Activated T-cell treated with anti-CD3 and anti-CD28 coated beads, Interleukin-2, amount 50 U/mL, for 72 hours (primary cell): ENCODE measurements at regions not wholly inside any gene's neighbourhood (a gene's known extent, or its start where the extent isn't known, plus 50 kb on each side); places are given as distances from the start of the nearest gene placed in this dataset.
"Not testable (repeated sequence)": the region's sequence is repeated elsewhere in the genome, so short reads cannot be mapped to it uniquely, and the experiment has no call there.

Source experiments
- ATAC-seq, 2 donors: fragments of 150-1000 bp; cut with Tn5 transposase; replicated peaks in 1 of 2; 2 replicates each; pipeline ENCODE4 v1.10.0; 2021; ENCODE audit warnings: moderate library complexity in 2 of 2, mild to moderate bottlenecking in 1 of 2
- DNase-seq, 2 donors: peaks; one replicate each; pipeline ENCODE4 v3.0.0; 2021 to 2022; ENCODE audit warnings: mixed read lengths in 1 of 2
- H3K27ac Mint-ChIP-seq: one replicate; pipeline ENCODE4 v1.8.0; 2022; ENCODE audit warnings: mild to moderate bottlenecking, moderate library complexity, mixed read lengths
- H3K27me3 Mint-ChIP-seq: one replicate; pipeline ENCODE4 v1.8.0; 2022; ENCODE audit warnings: low read depth, mixed read lengths
- H3K36me3 Mint-ChIP-seq, 2 donors: one replicate each; pipeline ENCODE4 v1.8.0; 2022; ENCODE audit warnings: mixed read lengths in 2 of 2, mild to moderate bottlenecking in 1 of 2; ENCODE audit not compliant: insufficient read depth in 2 of 2
- H3K4me1 Mint-ChIP-seq: one replicate; pipeline ENCODE4 v1.8.0; 2022; ENCODE audit warnings: low read depth, mixed read lengths
- H3K4me3 Mint-ChIP-seq, 2 donors: one replicate each; pipeline ENCODE4 v1.8.0; 2022; ENCODE audit warnings: mild to moderate bottlenecking in 2 of 2, mixed read lengths in 2 of 2, moderate library complexity in 2 of 2
- H3K9me3 Mint-ChIP-seq, 2 donors: one replicate each; pipeline ENCODE4 v1.8.0; 2022; ENCODE audit warnings: mixed read lengths in 2 of 2

DNA sequence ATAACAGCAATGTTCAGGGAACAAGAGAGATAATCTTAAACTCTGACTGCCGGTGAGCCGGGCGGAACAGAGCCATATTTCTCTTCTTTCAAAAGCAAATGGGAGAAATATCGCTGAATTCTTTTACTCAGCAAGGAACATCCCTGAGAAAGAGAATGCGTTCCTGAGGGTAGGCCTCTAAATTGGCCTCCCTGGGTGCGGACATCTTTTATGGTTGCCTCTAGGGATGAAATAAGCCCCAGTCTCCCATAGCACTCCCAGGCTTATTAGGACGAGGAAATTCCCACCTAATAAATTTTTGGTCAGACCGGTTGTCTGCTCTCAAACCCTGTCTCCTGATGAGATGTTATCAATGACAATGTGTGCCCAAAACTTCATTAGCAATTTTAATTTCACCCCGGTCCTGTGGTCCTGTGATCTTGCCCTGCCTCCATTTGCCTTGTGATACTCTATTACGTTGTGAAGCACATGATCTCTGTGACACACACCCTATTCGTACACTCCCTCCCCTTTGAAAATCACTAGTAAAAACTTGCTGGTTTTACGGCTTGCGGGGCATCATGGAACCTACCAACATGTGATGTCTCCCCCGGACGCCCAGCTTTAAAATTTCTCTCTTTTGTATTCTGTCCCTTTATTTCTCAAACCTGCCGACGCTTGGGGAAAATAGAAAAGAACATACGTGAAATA, 249.4 kb downstream of the RPL10L start:
- H3K9me3 Mint-ChIP-seq, DNase-seq, H3K36me3 Mint-ChIP-seq, ATAC-seq, H3K27me3 Mint-ChIP-seq, H3K4me3 Mint-ChIP-seq, H3K4me1 Mint-ChIP-seq, H3K27ac Mint-ChIP-seq: not testable (repeated sequence)

DNA sequence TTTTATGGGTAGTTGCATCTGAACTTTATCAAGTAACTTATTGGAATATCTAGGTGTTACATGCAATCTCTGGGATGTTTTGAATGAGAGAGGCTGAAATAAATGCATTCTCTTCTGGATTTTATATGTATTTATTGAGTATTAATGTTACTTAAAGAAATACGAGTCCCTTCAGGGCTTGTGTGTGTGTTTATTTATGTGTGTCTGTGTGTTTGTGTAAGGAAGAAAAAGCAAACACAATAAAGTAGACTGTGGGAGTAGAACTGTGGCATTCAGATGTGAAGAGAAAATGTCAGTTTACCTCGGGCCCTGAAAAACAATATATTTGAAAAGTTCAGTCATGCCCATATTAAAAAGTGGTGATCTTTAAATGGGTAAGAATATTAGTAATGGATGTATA, 250.5 kb downstream of the RPL10L start:
- Mint-ChIP-seq H3K9me3 (peaks cover 0 to 2% of the 10 kb centered on the region in 2 donors), H3K27me3 (no peaks in the 10 kb centered on the region), H3K36me3 (peaks cover 0 to 1% of the 10 kb centered on the region in 2 donors), H3K4me1 (no peaks in the 10 kb centered on the region), H3K27ac (no peak overlapping the region), H3K4me3 (no peak overlapping the region)
- ATAC-seq (no peak), DNase-seq (no peak)

DNA sequence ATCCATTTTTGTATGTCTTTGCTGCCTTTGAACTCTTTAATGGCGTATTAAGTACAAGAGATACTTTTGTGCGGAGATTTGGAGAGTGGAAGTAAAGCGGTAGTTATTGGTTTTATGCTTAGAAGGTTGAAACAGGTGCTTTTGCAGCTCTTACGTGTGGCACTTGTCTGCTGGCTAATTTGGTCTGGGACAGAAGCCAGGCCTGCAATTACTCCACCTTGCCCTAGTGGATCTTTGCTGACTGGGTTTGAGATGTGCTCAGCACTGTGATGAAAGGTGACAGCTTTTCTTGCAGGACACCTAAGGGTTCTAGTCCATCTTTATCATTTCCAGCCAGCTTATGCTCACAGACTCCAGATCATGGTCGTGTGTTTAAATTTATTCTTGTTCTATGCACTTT, 252.5 kb downstream of the RPL10L start:
- ATAC-seq: no peak
- peaks cover 0 to 1% of the 10 kb centered on the region in 2 donors for H3K36me3 Mint-ChIP-seq
- DNase-seq: no peak
- peaks cover 0 to 4% of the 10 kb centered on the region in 2 donors for H3K9me3 Mint-ChIP-seq
- H3K27me3 Mint-ChIP-seq: no peaks in the 10 kb centered on the region
- H3K27ac Mint-ChIP-seq: no peak overlapping the region
- no peak overlapping the region for H3K4me3 Mint-ChIP-seq
- H3K4me1 Mint-ChIP-seq: no peaks in the 10 kb centered on the region

DNA sequence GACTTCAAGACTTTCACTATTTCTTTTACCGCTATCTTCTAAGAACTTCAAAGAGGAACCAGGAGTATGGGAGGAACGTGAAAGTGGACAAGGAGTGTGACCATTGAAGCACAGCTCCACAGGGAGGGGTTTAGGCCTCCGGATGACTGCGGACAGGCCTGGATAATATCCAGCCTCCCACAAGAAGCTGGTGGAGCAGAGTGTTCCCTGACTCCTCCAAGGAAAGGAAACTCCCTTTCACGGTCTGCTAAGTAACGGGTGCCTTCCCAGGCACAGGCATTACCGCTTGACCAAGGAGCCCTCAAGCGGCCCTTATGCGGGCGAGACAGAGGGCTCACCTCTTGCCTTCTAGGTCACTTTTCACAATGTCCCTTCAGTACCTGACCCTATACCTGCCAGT, 267.0 kb downstream of the RPL10L start:
- no peak for ATAC-seq
- peaks cover 5 to 7% of the 10 kb centered on the region in 2 donors for H3K9me3 Mint-ChIP-seq
- no peak for DNase-seq
- H3K4me1 Mint-ChIP-seq: no peaks in the 10 kb centered on the region
- H3K27me3 Mint-ChIP-seq: no peaks in the 10 kb centered on the region
- no peak overlapping the region for H3K27ac Mint-ChIP-seq
- H3K36me3 Mint-ChIP-seq: peaks cover 0 to 2% of the 10 kb centered on the region in 2 donors
- no peak overlapping the region for H3K4me3 Mint-ChIP-seq

DNA sequence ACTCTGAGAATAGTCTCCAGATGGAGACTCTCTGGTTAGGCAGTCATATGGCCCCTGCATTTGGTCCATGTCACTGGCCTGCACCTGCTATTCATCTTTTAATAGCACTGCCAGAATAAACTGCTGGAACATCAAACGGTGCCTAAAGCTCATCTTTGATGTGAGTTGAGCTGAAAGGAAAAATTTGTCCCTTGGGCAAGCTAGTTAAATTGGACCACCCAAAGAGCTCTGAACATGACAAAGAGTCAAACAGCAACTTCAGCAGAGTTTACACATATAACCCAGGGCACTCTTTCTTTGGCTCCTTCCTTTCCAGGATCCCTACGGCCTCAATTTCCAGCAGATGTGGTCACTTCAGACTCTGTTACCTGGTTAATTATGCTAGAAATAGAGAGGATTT, 269.9 kb downstream of the RPL10L start:
- H3K9me3 Mint-ChIP-seq: peaks cover 2 to 9% of the 10 kb centered on the region in 2 donors
- no peak overlapping the region for H3K4me3 Mint-ChIP-seq
- no peaks in the 10 kb centered on the region for H3K4me1 Mint-ChIP-seq
- ATAC-seq (no peak), DNase-seq (no peak)
- H3K27me3 Mint-ChIP-seq: no peaks in the 10 kb centered on the region
- H3K27ac Mint-ChIP-seq: no peak overlapping the region
- H3K36me3 Mint-ChIP-seq: no peaks in the 10 kb centered on the region

DNA sequence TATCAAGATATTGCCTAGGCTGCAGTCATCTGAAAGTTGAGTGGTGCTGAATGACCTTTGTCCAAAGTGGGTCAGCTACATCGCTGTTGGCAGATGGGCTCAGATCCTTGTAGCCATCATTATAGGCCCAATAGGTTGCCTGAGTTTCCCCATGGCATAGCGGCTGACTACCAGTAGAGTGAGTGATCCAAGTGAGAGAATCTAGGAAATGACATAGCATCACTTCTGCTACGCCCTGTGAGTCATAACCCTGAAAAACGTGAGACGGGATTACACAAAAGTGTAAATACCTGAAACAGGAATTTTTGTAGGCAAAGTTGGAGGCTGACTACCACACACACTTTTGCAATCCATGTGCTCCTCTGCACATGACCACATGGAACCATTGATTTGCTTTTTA, 273.3 kb downstream of the RPL10L start:
- DNase-seq (no peak), ATAC-seq (no peak)
- no peak overlapping the region for H3K27ac Mint-ChIP-seq
- H3K4me3 Mint-ChIP-seq: no peak overlapping the region
- peaks cover 0 to 1% of the 10 kb centered on the region in 2 donors for H3K36me3 Mint-ChIP-seq
- H3K9me3 Mint-ChIP-seq: peaks cover 13 to 16% of the 10 kb centered on the region in 2 donors
- no peaks in the 10 kb centered on the region for H3K4me1 Mint-ChIP-seq
- no peaks in the 10 kb centered on the region for H3K27me3 Mint-ChIP-seq

DNA sequence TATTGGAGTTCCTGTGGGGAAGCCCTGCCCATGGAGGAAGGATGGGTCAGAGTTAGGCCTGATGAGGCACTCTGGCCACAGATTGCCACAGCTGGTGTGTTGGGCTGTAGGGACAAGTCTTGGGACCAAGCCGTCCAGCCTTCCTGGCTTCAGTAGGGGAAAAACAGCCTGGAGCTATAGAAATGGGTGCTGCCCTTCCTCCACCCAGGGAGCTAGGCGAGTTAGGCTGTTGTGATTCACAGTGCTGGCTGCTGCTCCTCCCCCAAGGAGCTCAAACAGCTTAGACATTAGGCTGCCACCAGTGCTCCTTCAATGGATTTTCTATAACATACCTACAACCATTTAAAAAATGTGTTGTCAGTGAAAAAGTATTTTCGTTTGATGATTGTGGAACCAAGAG, 274.3 kb downstream of the RPL10L start:
- Mint-ChIP-seq H3K27ac (no peak overlapping the region), H3K9me3 (peaks cover 13 to 15% of the 10 kb centered on the region in 2 donors), H3K36me3 (peaks cover 0 to 1% of the 10 kb centered on the region in 2 donors), H3K4me3 (no peak overlapping the region), H3K27me3 (no peaks in the 10 kb centered on the region), H3K4me1 (no peaks in the 10 kb centered on the region)
- no peak for ATAC-seq
- DNase-seq: no peak

DNA sequence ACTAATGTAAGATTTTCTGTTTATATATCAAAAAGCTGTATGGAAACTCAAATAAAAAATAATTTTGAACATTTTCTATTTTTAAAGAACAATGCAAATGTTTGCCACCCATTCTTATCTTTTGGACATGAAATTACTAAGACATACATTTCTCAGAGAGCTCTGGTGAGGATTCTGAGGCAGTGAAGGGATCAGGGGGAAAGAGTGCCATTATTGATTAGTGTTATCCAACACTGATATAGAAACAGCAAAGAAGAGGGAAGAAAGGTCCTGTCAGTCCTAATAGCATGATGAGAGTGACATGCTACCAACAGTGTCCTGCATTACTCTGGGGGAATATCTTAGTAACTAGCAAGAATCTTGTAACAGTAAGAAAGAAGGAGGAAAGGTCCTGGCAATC, 282.2 kb downstream of the RPL10L start:
- H3K4me1 Mint-ChIP-seq: no peaks in the 10 kb centered on the region
- DNase-seq (no peak), ATAC-seq (no peak)
- H3K9me3 Mint-ChIP-seq: peaks cover 5 to 7% of the 10 kb centered on the region in 2 donors
- H3K27me3 Mint-ChIP-seq: no peaks in the 10 kb centered on the region
- H3K4me3 Mint-ChIP-seq: no peak overlapping the region
- no peak overlapping the region for H3K27ac Mint-ChIP-seq
- peaks cover 0 to 3% of the 10 kb centered on the region in 2 donors for H3K36me3 Mint-ChIP-seq

DNA sequence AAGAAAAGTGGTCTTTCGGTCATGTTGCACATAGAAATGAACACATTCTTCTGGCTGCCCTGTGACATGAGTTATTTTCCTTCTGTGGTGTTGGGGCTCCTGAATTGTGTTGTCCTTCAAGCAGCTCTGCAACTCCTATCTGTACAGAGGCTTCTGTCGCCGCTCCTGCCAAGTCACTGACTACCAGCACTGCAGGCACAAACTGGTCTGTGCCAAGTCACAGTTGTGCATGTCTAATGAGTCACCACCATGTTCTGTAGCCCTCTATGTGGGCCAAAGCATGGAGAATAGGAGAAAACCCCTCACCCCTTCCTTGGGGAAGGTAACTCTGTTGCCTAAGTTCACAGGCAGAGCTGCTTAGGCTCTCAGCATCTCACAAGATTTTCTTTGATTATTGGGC, 283.3 kb downstream of the RPL10L start:
- peaks cover 0 to 3% of the 10 kb centered on the region in 2 donors for H3K36me3 Mint-ChIP-seq
- peaks cover 4 to 6% of the 10 kb centered on the region in 2 donors for H3K9me3 Mint-ChIP-seq
- H3K27me3 Mint-ChIP-seq: no peaks in the 10 kb centered on the region
- ATAC-seq (no peak), DNase-seq (no peak)
- H3K4me1 Mint-ChIP-seq: no peaks in the 10 kb centered on the region
- H3K27ac Mint-ChIP-seq: no peak overlapping the region
- H3K4me3 Mint-ChIP-seq: no peak overlapping the region

DNA sequence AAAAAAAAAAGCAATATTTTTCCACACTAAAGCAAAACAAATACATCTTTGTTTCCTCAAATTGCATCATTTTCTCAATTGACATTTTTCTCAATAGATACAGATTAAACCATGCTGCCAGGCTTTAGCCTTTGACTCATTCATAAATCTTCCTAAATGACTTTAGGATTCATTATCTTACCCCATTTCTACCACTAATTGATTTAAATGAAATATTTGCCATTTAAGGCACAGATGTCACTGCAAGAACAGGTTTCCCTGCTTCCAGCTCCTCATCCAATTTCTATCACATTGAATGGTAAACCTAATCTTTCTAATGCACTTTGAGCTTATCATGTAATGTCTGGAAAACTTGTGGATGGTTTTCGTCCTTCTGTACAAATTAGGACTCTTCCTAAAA, 298.7 kb downstream of the RPL10L start:
- no peaks in the 10 kb centered on the region for H3K27me3 Mint-ChIP-seq
- no peak for DNase-seq
- no peak overlapping the region for H3K27ac Mint-ChIP-seq
- no peak overlapping the region for H3K4me3 Mint-ChIP-seq
- H3K9me3 Mint-ChIP-seq: peaks cover 4 to 5% of the 10 kb centered on the region in 2 donors
- H3K36me3 Mint-ChIP-seq: no peaks in the 10 kb centered on the region
- no peak for ATAC-seq
- no peaks in the 10 kb centered on the region for H3K4me1 Mint-ChIP-seq

DNA sequence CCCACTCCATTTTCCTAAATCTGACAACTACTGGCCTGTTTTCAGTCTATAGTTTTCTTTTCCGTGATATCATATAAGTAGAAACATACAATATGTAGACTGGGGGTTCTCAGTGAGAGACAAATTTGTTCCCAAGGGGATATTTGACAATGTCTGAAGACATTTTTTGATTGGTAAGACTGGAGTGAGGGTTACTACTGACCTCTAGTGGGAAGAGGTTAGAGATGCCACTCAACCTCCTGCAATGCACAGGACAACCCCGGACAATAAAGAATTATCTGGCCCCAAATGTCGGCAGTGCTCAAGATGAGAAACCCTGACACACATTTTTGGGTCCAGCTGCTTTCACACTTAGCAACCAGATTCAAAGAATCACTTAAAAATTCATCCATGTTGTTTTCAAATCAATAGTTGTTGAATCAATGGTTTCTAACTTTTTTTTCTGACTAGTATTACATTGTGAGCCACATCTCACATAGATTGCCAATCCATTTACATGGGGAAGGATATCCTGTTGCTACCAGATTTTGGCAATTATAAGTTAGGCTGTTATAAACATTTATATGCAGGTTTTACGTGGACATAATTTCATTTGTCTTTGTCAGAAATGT, 307.1 kb downstream of the RPL10L start:
- Mint-ChIP-seq H3K27ac (no peak overlapping the region), H3K4me1 (no peaks in the 10 kb centered on the region), H3K36me3 (peaks cover 0 to 2% of the 10 kb centered on the region in 2 donors), H3K4me3 (no peak overlapping the region), H3K27me3 (no peaks in the 10 kb centered on the region), H3K9me3 (peaks cover 3 to 5% of the 10 kb centered on the region in 2 donors)
- DNase-seq (no peak), ATAC-seq (no peak)

DNA sequence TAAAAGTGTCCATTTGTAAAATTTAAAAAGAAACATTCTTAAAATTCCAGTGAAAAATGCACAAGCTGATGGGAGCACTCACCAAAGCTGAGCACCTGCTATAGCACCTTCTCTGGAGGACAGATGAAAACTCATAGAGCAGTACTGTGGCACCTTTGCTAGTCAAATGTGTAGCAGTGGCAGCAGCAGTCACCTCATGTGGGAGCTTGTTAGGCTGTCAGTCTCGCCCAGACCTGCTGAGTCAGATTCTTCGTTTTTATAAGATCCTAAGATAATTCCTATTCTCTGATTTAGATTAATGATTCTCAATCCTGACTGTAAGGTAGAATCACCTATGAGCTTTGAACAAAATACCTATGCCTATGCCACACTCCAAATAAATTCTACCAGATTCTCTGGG, 325.8 kb downstream of the RPL10L start:
- H3K27me3 Mint-ChIP-seq: no peaks in the 10 kb centered on the region
- H3K9me3 Mint-ChIP-seq: peaks cover 7 to 13% of the 10 kb centered on the region in 2 donors
- ATAC-seq (no peak), DNase-seq (no peak)
- H3K4me1 Mint-ChIP-seq: no peaks in the 10 kb centered on the region
- no peak overlapping the region for H3K4me3 Mint-ChIP-seq
- H3K27ac Mint-ChIP-seq: no peak overlapping the region
- H3K36me3 Mint-ChIP-seq: no peaks in the 10 kb centered on the region

DNA sequence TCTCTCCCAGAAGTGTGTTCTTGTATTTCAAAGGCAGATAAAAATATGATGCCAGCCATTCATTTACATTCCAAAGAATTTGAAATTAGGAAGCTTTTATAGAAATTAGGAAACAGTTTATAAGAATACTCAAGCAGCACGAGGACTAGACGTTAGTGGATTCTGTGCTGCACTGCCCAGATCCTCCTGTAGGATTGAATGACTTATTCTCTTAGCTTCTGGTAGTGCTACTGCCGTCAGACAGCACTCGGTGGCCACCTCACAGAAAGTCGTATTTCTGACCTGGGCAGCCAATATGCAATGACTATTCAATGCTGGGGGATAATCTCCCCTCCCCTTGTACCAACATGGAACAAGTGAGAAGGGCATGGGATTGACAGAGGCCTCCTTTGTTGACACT, 326.4 kb downstream of the RPL10L start:
- no peak overlapping the region for H3K4me3 Mint-ChIP-seq
- no peaks in the 10 kb centered on the region for H3K4me1 Mint-ChIP-seq
- H3K36me3 Mint-ChIP-seq: no peaks in the 10 kb centered on the region
- ATAC-seq (no peak), DNase-seq (no peak)
- H3K27me3 Mint-ChIP-seq: no peaks in the 10 kb centered on the region
- H3K9me3 Mint-ChIP-seq: peaks cover 7 to 13% of the 10 kb centered on the region in 2 donors
- H3K27ac Mint-ChIP-seq: no peak overlapping the region

DNA sequence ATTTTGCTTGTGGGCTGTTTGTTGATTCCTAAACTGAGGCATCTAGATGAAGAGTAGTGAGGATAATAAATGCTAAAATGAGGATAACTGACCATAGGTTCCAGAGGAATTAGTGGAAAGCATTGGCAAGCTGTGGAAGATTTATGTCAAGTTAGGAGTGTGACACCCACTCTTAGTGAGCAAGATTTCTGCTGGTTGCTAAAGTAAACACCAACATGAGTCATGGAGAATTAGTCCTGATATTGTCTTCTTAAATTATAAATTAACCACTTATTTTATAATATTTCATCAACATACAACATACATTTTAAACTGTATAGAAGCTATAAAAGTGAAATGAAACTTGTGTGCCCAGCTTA, 328.2 kb downstream of the RPL10L start:
- no peak for DNase-seq
- H3K4me1 Mint-ChIP-seq: no peaks in the 10 kb centered on the region
- no peaks in the 10 kb centered on the region for H3K27me3 Mint-ChIP-seq
- H3K27ac Mint-ChIP-seq: no peak overlapping the region
- H3K4me3 Mint-ChIP-seq: no peak overlapping the region
- no peak for ATAC-seq
- no peaks in the 10 kb centered on the region for H3K36me3 Mint-ChIP-seq
- H3K9me3 Mint-ChIP-seq: peaks cover 7 to 13% of the 10 kb centered on the region in 2 donors
